Erythroblast (primary cell): ENCODE measurements at regions not wholly inside any gene's neighbourhood (a gene's known extent, or its start where the extent isn't known, plus 50 kb on each side); places are given as distances from the start of the nearest gene placed in this dataset.

ENCODE experiments used
- GATA1 ChIP-seq: IDR thresholded peaks from 2 replicates; pipeline ENCODE4 v1.6.1; 2011; ENCODE audit warnings: low read depth, mild to moderate bottlenecking, control low read depth, low read length, moderate library complexity
- POLR2A ChIP-seq: IDR thresholded peaks from 2 replicates; pipeline ENCODE4 v1.6.1; 2011; ENCODE audit warnings: mild to moderate bottlenecking, low read length

DNA sequence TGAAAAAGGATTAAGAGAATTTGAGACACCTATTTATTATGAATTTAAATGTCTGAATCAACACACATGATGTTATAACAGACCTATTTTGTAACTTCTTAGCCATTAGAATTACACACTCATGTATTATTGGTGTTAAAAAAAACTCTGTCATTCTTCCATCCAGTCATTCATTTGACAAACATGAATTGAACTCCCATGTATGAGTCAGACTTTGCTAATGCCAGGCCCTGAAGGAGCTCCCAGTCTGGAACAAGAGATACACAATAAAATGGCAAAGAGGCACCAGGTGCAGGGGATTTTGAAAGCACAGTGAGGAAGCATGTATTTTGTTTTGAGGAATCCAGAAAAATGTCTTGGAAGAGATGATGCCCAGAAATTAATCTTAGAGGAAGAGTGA lies 87.7 kb upstream of the EFHC2 start:
- TF ChIP-seq POLR2A: no peak
- TF ChIP-seq GATA1: no peak
